GM23248 (cell line): ENCODE measurements at regions not wholly inside any gene's neighbourhood (a gene's known extent, or its start where the extent isn't known, plus 50 kb on each side); places are given as distances from the start of the nearest gene placed in this dataset.
A peak's percentile ranks its signal among the peaks of the same experiment; 100 is the strongest.

Experiments used
- DNase-seq: peaks from one replicate; pipeline ENCODE4 v3.0.0-alpha.2; 2015
- H2AFZ ChIP-seq: fragments of 200-600 bp; sonication (generic); 2 replicates; pipeline ENCODE4 v1.6.1; 2016; ENCODE audit warnings: antibody characterized with exemption
- H3F3A ChIP-seq: fragments of 200-600 bp; sonication (generic); 2 replicates; pipeline ENCODE4 v1.6.1; 2016; ENCODE audit warnings: mild to moderate bottlenecking, antibody characterized with exemption, mixed run types; ENCODE audit not compliant: insufficient read depth
- H3K27ac ChIP-seq: fragments of 200-600 bp; sonication (generic); 2 replicates; pipeline ENCODE4 v1.5.1; 2016; ENCODE audit warnings: mild to moderate bottlenecking
- H3K27me3 ChIP-seq: fragments of 200-600 bp; sonication (generic); replicated peaks from 2 replicates; pipeline ENCODE4 v1.6.1; 2016; ENCODE audit warnings: mild to moderate bottlenecking; ENCODE audit not compliant: insufficient read depth
- H3K36me3 ChIP-seq: fragments of 200-600 bp; sonication (generic); 2 replicates; pipeline ENCODE4 v1.6.1; 2016; ENCODE audit warnings: low read depth, mild to moderate bottlenecking
- H3K4me1 ChIP-seq: fragments of 200-600 bp; sonication (generic); 2 replicates; pipeline ENCODE4 v1.6.1; 2016; ENCODE audit warnings: mild to moderate bottlenecking; ENCODE audit not compliant: insufficient read depth
- H3K4me2 ChIP-seq: fragments of 200-600 bp; sonication (generic); one replicate; pipeline ENCODE4 v1.6.1; 2016; ENCODE audit warnings: mild to moderate bottlenecking; ENCODE audit not compliant: unreplicated experiment
- H3K4me3 ChIP-seq: fragments of 200-600 bp; sonication (generic); 2 replicates; pipeline ENCODE4 v1.5.1; 2016; ENCODE audit warnings: mild to moderate bottlenecking
- H3K79me2 ChIP-seq: fragments of 200-600 bp; sonication (generic); 2 replicates; pipeline ENCODE4 v1.6.1; 2016; ENCODE audit warnings: mild to moderate bottlenecking; ENCODE audit not compliant: insufficient read depth
- H3K9ac ChIP-seq: fragments of 200-600 bp; sonication (generic); 2 replicates; pipeline ENCODE4 v1.6.1; 2016; ENCODE audit warnings: mild to moderate bottlenecking
- H3K9me2 ChIP-seq: fragments of 200-600 bp; sonication (generic); 2 replicates; pipeline ENCODE4 v1.6.1; 2016; ENCODE audit warnings: mixed run types, mild to moderate bottlenecking, moderate library complexity; ENCODE audit not compliant: insufficient read depth
- H3K9me3 ChIP-seq: fragments of 200-600 bp; sonication (generic); one replicate; pipeline ENCODE4 v1.6.1; 2017; ENCODE audit warnings: low read depth
- H4K20me1 ChIP-seq: fragments of 200-600 bp; sonication (generic); 2 replicates; pipeline ENCODE4 v1.6.0; 2016; ENCODE audit not compliant: insufficient read depth
- EZH2 ChIP-seq: fragments of 200-600 bp; sonication (generic); IDR thresholded peaks from 2 replicates; pipeline ENCODE4 v1.6.1; 2018; ENCODE audit warnings: antibody characterized with exemption, mild to moderate bottlenecking; ENCODE audit not compliant: insufficient read depth, poor library complexity, severe bottlenecking
- EZH2phosphoT487 ChIP-seq: fragments of 200-600 bp; sonication (generic); IDR thresholded peaks from 2 replicates; pipeline ENCODE4 v1.6.1; 2018; ENCODE audit warnings: antibody characterized with exemption, moderate library complexity, mild to moderate bottlenecking, low read depth; ENCODE audit not compliant: insufficient read depth
- WGBS, 2 experiments: methylation state at CpG; one replicate each; pipeline ENCODE4 v1.1.6; 2015 to 2017; ENCODE audit warnings: low lambda C conversion rate in 2 of 2, low coverage in 1 of 2; ENCODE audit errors: missing lambda C conversion rate in 2 of 2; 5-methylcytosine and 5-hydroxymethylcytosine counted together
- in situ Hi-C: fragments of 300-500 bp; cut with MboI; formaldehyde crosslinking; loops from 2 replicates; pipeline ENCODE4 v1.15.0; 2020

DNA sequence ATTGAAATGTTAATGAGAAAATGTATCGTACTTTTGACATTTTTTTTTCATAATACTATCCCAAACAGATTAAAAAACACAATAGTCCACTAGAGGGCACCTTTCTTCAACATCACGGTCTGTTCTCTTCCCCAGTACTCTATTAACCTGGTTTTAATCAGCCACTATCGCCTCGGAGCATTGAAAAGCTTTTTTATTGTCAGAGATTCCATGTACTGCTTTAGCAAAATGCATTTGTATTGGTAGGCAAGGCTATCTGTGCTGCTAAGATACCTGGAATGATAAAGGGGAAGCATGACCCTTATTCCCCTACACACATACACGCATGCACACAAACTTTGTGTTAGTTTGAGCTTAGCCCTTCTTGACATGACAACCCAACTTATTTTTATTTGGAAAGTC, 160.1 kb upstream of the IL12A start:
- in situ Hi-C loops = no loop called here
- peak; percentile 80 for DNase-seq

DNA sequence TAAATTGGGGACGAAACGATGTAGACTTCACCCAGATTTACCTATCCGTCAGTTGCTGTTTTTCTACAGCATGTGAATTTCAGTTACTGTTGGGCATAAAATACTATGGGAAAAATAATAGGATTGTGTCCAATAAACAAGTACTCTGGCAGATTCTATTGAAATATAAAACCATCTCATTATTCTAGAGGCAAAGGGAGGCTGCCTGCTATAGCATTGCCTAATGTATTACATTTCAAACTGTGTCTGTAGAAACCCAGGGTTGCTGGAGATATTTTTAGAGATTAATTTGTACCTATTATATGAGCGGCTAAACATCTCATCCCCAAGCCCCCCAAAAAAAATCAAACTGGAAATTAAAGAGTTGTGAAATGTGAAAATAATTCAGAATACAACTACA, 159.6 kb upstream of the IL12A start:
- in situ Hi-C loops = no loop called here
- Histone ChIP-seq H3K9ac (peak overlapping the region; percentile 43; the same call in 1 of the 2 replicates), H3K4me3 (peak overlapping the region; percentile 22), H2AFZ (no peak overlapping the region), H3K4me1 (peaks cover 50% of the 10 kb centered on the region), H4K20me1 (no peaks in the 10 kb centered on the region), H3K27ac (peak overlapping the region; percentile 70), H3K9me2 (no peaks in the 10 kb centered on the region), H3K36me3 (no peaks in the 10 kb centered on the region), H3F3A (peaks cover 48% of the 10 kb centered on the region), H3K27me3 (no peaks in the 10 kb centered on the region), H3K9me3 (no peaks in the 10 kb centered on the region), H3K4me2 (peak overlapping the region; percentile 72), H3K79me2 (peaks cover 87% of the 10 kb centered on the region)
- 68 to 69% methylated on average over 4 of the region's 4 CpGs for WGBS, 2 experiments
- DNase-seq = peak; percentile 37
- TF ChIP-seq EZH2phosphoT487 (no peak), EZH2 (no peak)

More for the DNA sequence above, 160.1 kb upstream of the IL12A start:
- WGBS, 2 experiments = 10 to 12% methylated on average over 5 of the region's 5 CpGs
- Histone ChIP-seq H3K79me2 (peaks cover 85% of the 10 kb centered on the region), H3K27me3 (no peaks in the 10 kb centered on the region), H3K9me2 (no peaks in the 10 kb centered on the region), H4K20me1 (no peaks in the 10 kb centered on the region), H3K36me3 (no peaks in the 10 kb centered on the region), H3K4me1 (peaks cover 55% of the 10 kb centered on the region), H3K9me3 (no peaks in the 10 kb centered on the region), H3K4me2 (peak overlapping the region; percentile 72), H3K9ac (peak overlapping the region; percentile 43; the same call in 1 of the 2 replicates), H3K27ac (peak overlapping the region; percentile 70), H3F3A (peaks cover 54% of the 10 kb centered on the region), H2AFZ (0 out of 2 replicates have a peak overlapping the region, but pooled peaks have one; percentile 2), H3K4me3 (peak overlapping the region; percentile 22)
- TF ChIP-seq EZH2 = no peak
- TF ChIP-seq EZH2phosphoT487 = no peak

DNA sequence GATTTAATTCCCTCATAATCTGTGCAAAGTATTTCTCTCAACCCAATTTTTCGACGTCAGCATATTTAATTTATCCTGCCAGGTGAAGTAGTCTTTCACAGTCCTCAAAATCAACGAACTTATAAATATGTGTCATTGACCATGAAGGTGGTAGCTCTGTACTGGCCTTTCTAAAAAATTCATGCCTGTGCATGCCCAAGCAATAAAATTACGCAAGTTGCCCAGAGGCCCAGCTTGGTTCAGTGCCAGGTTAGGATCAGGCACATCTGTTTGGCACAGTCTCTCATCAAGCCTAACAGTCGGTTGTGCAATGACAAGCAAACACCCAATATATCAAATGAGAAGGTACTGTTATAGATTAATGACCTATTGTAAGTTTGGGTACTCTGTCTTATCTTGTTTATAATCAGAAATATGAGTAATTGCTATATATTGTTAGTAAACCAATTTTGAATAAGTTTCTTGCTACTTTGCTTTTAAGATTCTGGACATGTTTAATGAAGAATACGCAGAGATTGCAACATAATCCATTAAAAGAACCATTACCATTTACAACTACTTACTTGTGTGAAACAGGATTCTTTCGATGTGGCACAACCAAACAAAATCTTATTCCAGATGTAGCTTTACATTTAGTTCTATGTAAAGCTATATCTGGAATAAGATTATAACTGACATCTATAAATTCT, 159.0 kb upstream of the IL12A start:
- Histone ChIP-seq H3K36me3 (no peaks in the 10 kb centered on the region), H3K9me2 (no peaks in the 10 kb centered on the region), H2AFZ (no peak overlapping the region), H4K20me1 (no peaks in the 10 kb centered on the region), H3K9me3 (no peaks in the 10 kb centered on the region), H3F3A (peaks cover 42% of the 10 kb centered on the region), H3K9ac (peak overlapping the region; percentile 43; the same call in 1 of the 2 replicates), H3K27ac (peak overlapping the region; percentile 70), H3K4me3 (peak overlapping the region; percentile 8; the same call in 1 of the 2 replicates), H3K27me3 (no peaks in the 10 kb centered on the region), H3K4me2 (peak overlapping the region; percentile 72), H3K4me1 (peaks cover 43% of the 10 kb centered on the region), H3K79me2 (peaks cover 93% of the 10 kb centered on the region)
- TF ChIP-seq EZH2 (no peak), EZH2phosphoT487 (no peak)
- WGBS, 2 experiments = 4 to 6% methylated on average over 7 of the region's 7 CpGs
- DNase-seq = peak; percentile 88
- in situ Hi-C loops = no loop called here

DNA sequence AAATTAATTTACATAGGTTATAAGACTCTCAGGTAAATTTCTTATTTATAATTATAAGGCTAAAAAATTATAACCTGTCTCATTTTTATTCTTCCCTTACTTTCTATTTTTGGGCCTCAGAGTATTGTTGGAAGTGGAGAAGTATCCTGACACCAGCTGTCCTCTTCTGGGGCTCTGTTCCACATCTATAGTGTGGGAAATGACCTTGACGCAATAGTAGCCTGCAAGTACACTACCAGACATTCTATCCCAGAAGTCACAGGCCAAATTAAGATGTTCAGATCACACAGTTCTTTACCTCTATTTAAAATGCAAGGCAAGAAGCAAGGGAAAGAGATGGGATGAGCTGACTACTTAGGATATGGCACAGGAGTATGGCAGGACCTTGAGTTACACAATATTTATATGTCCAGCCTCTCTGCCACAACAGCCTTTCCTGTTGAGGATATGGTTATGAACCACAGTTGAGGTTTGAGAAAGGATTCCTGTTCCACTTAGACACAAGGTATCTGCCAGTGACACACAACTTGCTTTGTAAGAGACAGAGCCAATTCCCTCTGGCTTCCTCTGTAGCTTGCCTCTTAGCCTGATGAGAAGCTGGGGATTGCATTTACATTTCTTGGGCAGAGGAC, 158.0 kb upstream of the IL12A start:
- 96 to 100% methylated on average over 1 of the region's 1 CpG for WGBS, 2 experiments
- no peaks in the 10 kb centered on the region for H4K20me1 ChIP-seq

More for the DNA sequence above, 158.0 kb upstream of the IL12A start:
- Histone ChIP-seq H3K79me2 (peaks cover 94% of the 10 kb centered on the region), H3K9ac (no peak overlapping the region), H3K4me1 (peaks cover 34% of the 10 kb centered on the region), H3K36me3 (no peaks in the 10 kb centered on the region), H3K27me3 (no peaks in the 10 kb centered on the region), H3K9me3 (no peaks in the 10 kb centered on the region), H2AFZ (no peak overlapping the region), H3K4me3 (no peak overlapping the region), H3F3A (peaks cover 33% of the 10 kb centered on the region), H3K9me2 (no peaks in the 10 kb centered on the region), H3K27ac (no peak overlapping the region; the same call in 1 of the 2 replicates), H3K4me2 (peak overlapping the region; percentile 72)
- in situ Hi-C loops = no loop called here
- DNase-seq = peak; percentile 71
- no peak for TF ChIP-seq EZH2
- TF ChIP-seq EZH2phosphoT487 = no peak
